CD4-positive, CD25-positive, alpha-beta regulatory T cell (primary cell): ENCODE measurements at regions not wholly inside any gene's neighbourhood (a gene's known extent, or its start where the extent isn't known, plus 50 kb on each side); places are given as distances from the start of the nearest gene placed in this dataset.
A peak's percentile ranks its signal among the peaks of the same experiment; 100 is the strongest.

Experiments used
- ATAC-seq, 2 donors: fragments of 150-1000 bp; cut with Tn5 transposase; one replicate each; pipeline ENCODE4 v1.10.0; 2021; ENCODE audit warnings: low read depth in 2 of 2, moderate number of reproducible peaks in 2 of 2, moderate library complexity in 1 of 2
- DNase-seq, 3 donors: peaks; one replicate each; pipeline versions ENCODE4 v3.0.0 to v3.0.0-alpha.2; 2012 to 2022; ENCODE audit warnings: mixed read lengths in 1 of 3
- H3K27ac ChIP-seq: one replicate; pipeline ENCODE4 v1.7.0; 2013; ENCODE audit warnings: mild to moderate bottlenecking, low read length; ENCODE audit not compliant: insufficient read depth, poor library complexity, severe bottlenecking
- H3K27me3 ChIP-seq: one replicate; pipeline ENCODE4 v1.7.0; 2013; ENCODE audit warnings: low read length; ENCODE audit not compliant: control insufficient read depth, insufficient read depth
- H3K36me3 ChIP-seq: one replicate; pipeline ENCODE4 v1.7.0; 2013; ENCODE audit warnings: mild to moderate bottlenecking, low read length, moderate library complexity; ENCODE audit not compliant: control insufficient read depth, insufficient read depth
- H3K4me1 ChIP-seq: 2 replicates; pipeline ENCODE4 v1.7.0; 2013; ENCODE audit warnings: mild to moderate bottlenecking, low read length; ENCODE audit not compliant: insufficient read depth, control insufficient read depth, poor library complexity, severe bottlenecking
- H3K4me3 ChIP-seq: one replicate; pipeline ENCODE4 v1.7.0; 2013; ENCODE audit warnings: low read depth, mild to moderate bottlenecking, low read length, moderate library complexity
- H3K9me3 ChIP-seq, 2 experiments: 1 replicate in 1 of 2; 2 replicates in 1 of 2; pipeline ENCODE4 v1.7.0; 2013; ENCODE audit warnings: low read length in 2 of 2, mild to moderate bottlenecking in 1 of 2, moderate library complexity in 1 of 2; ENCODE audit not compliant: control insufficient read depth in 2 of 2
- H3K27ac Mint-ChIP-seq, 3 donors: one replicate each; pipeline ENCODE4 v1.8.0; 2020 to 2022; ENCODE audit warnings: mild to moderate bottlenecking in 3 of 3, mixed read lengths in 3 of 3, moderate library complexity in 2 of 3
- H3K27me3 Mint-ChIP-seq: one replicate; pipeline ENCODE4 v1.8.0; 2022; ENCODE audit warnings: mild to moderate bottlenecking, mixed read lengths
- H3K36me3 Mint-ChIP-seq: one replicate; pipeline ENCODE4 v1.8.0; 2020; ENCODE audit warnings: mixed read lengths
- H3K4me1 Mint-ChIP-seq, 4 donors: one replicate each; pipeline ENCODE4 v1.8.0; 2020 to 2022; ENCODE audit warnings: mixed read lengths in 4 of 4, mild to moderate bottlenecking in 1 of 4
- H3K4me3 Mint-ChIP-seq, 4 donors: one replicate each; pipeline ENCODE4 v1.8.0; 2020 to 2022; ENCODE audit warnings: mild to moderate bottlenecking in 4 of 4, mixed read lengths in 4 of 4, moderate library complexity in 3 of 4
- H3K9me3 Mint-ChIP-seq, 7 donors: one replicate each; pipeline ENCODE4 v1.8.0; 2020 to 2022; ENCODE audit warnings: mixed read lengths in 7 of 7, mild to moderate bottlenecking in 3 of 7, moderate library complexity in 2 of 7

- no peaks in the 10 kb centered on the region for H3K27me3 ChIP-seq
- H3K9me3 ChIP-seq = no peaks in the 10 kb centered on the region
- H3K4me1 ChIP-seq = peaks cover 57% of the 10 kb centered on the region
- Mint-ChIP-seq H3K4me3 (peak overlapping the region; percentile 51 to 84 (median 64)), H3K9me3 (peaks cover 0 to 4% (median 0%) of the 10 kb centered on the region in 7 donors), H3K27ac (peak overlapping the region; percentile 93 to 96 (median 94)), H3K27me3 (peaks cover 5% of the 10 kb centered on the region), H3K36me3 (peaks cover 45% of the 10 kb centered on the region), H3K4me1 (peaks cover 20 to 76% (median 66%) of the 10 kb centered on the region in 4 donors)
- peak; percentile 32 to 35 for ATAC-seq
- DNase-seq = peak in 1 of 3 donors; percentile 38
- peak overlapping the region; percentile 83 for H3K27ac ChIP-seq
- peak overlapping the region; percentile 42 for H3K4me3 ChIP-seq
- peaks cover 72% of the 10 kb centered on the region for H3K36me3 ChIP-seq
Observed at GRCh38 chr7:130894146-130894908, 160.3 kb upstream of the KLF14 start.

- peak; percentile 58 to 61 for ATAC-seq
- Histone ChIP-seq H3K4me1 (peaks cover 60% of the 10 kb centered on the region), H3K4me3 (peak overlapping the region; percentile 42), H3K27me3 (no peaks in the 10 kb centered on the region), H3K36me3 (peaks cover 72% of the 10 kb centered on the region), H3K9me3 (no peaks in the 10 kb centered on the region), H3K27ac (peak overlapping the region; percentile 83)
- Mint-ChIP-seq H3K9me3 (peaks cover 0 to 4% (median 0%) of the 10 kb centered on the region in 7 donors), H3K4me3 (peak overlapping the region; percentile 51 to 84 (median 64)), H3K27me3 (peaks cover 5% of the 10 kb centered on the region), H3K4me1 (peaks cover 20 to 85% (median 73%) of the 10 kb centered on the region in 4 donors), H3K27ac (peak overlapping the region; percentile 93 to 96 (median 94)), H3K36me3 (peaks cover 51% of the 10 kb centered on the region)
- DNase-seq = peak in 1 of 3 donors; percentile 81
Observed at GRCh38 chr7:130894909-130895750, 161.1 kb upstream of the KLF14 start.

- no peak for DNase-seq
- no peaks in the 10 kb centered on the region for H3K27me3 ChIP-seq
- Mint-ChIP-seq H3K27me3 (peaks cover 5% of the 10 kb centered on the region), H3K4me1 (peaks cover 20 to 87% (median 76%) of the 10 kb centered on the region in 4 donors), H3K4me3 (peak overlapping the region; percentile 27 to 72 (median 47)), H3K36me3 (peaks cover 48% of the 10 kb centered on the region), H3K9me3 (peaks cover 0 to 4% (median 0%) of the 10 kb centered on the region in 7 donors), H3K27ac (peak overlapping the region; percentile 58 to 94 (median 93))
- peak overlapping the region; percentile 83 for H3K27ac ChIP-seq
- no peak overlapping the region for H3K4me3 ChIP-seq
- peaks cover 71% of the 10 kb centered on the region for H3K36me3 ChIP-seq
- no peak for ATAC-seq
- H3K4me1 ChIP-seq = peaks cover 72% of the 10 kb centered on the region
- H3K9me3 ChIP-seq = no peaks in the 10 kb centered on the region
Observed at GRCh38 chr7:130896051-130896881, 162.3 kb upstream of the KLF14 start.

GRCh38 chr7:130896898-130897514 lies 163.0 kb upstream of the KLF14 start:
- no peaks in the 10 kb centered on the region for H3K27me3 ChIP-seq
- H3K4me3 Mint-ChIP-seq = peak overlapping the region; percentile 39 to 72 (median 54)
- H3K4me1 ChIP-seq = peaks cover 78% of the 10 kb centered on the region
- H3K9me3 ChIP-seq = no peaks in the 10 kb centered on the region
- no peak overlapping the region for H3K4me3 ChIP-seq
- ATAC-seq (peak; percentile 38 to 44), DNase-seq (peak; percentile 66 to 80 (median 77))
- H3K27me3 Mint-ChIP-seq = peaks cover 5% of the 10 kb centered on the region
- H3K36me3 ChIP-seq = peaks cover 74% of the 10 kb centered on the region
- H3K36me3 Mint-ChIP-seq = peaks cover 52% of the 10 kb centered on the region
- peaks cover 20 to 95% (median 82%) of the 10 kb centered on the region in 4 donors for H3K4me1 Mint-ChIP-seq
- peak overlapping the region; percentile 83 for H3K27ac ChIP-seq
- H3K9me3 Mint-ChIP-seq = peaks cover 0 to 4% (median 0%) of the 10 kb centered on the region in 7 donors
- peak overlapping the region; percentile 58 to 94 (median 93) for H3K27ac Mint-ChIP-seq

GRCh38 chr7:130897515-130898419 lies 163.8 kb upstream of the KLF14 start:
- H3K27ac ChIP-seq = peak overlapping the region; percentile 83
- H3K9me3 Mint-ChIP-seq = peaks cover 0 to 2% (median 0%) of the 10 kb centered on the region in 7 donors
- peak overlapping the region; percentile 92 to 94 (median 93) for H3K27ac Mint-ChIP-seq
- H3K4me1 Mint-ChIP-seq = peaks cover 20 to 96% (median 83%) of the 10 kb centered on the region in 4 donors
- peaks cover 51% of the 10 kb centered on the region for H3K36me3 Mint-ChIP-seq
- H3K27me3 Mint-ChIP-seq = peaks cover 5% of the 10 kb centered on the region
- peaks cover 84% of the 10 kb centered on the region for H3K4me1 ChIP-seq
- peaks cover 76% of the 10 kb centered on the region for H3K36me3 ChIP-seq
- H3K27me3 ChIP-seq = no peaks in the 10 kb centered on the region
- H3K4me3 Mint-ChIP-seq = peak overlapping the region in 3 of 4 donors; percentile 22 to 69 (median 55)
- DNase-seq = no peak
- H3K4me3 ChIP-seq = no peak overlapping the region
- ATAC-seq = no peak
- no peaks in the 10 kb centered on the region for H3K9me3 ChIP-seq

- peaks cover 82% of the 10 kb centered on the region for H3K4me1 ChIP-seq
- peaks cover 83% of the 10 kb centered on the region for H3K36me3 ChIP-seq
- no peak overlapping the region for H3K4me3 ChIP-seq
- peak overlapping the region; percentile 63 for H3K27ac ChIP-seq
- Mint-ChIP-seq H3K4me3 (peak overlapping the region in 3 of 4 donors; percentile 16 to 56 (median 47)), H3K4me1 (peaks cover 23 to 97% (median 84%) of the 10 kb centered on the region in 4 donors), H3K36me3 (peaks cover 51% of the 10 kb centered on the region), H3K9me3 (peaks cover 0 to 2% (median 0%) of the 10 kb centered on the region in 7 donors), H3K27ac (peak overlapping the region; percentile 79 to 93 (median 83)), H3K27me3 (peaks cover 6% of the 10 kb centered on the region)
- DNase-seq (no peak), ATAC-seq (no peak)
- no peaks in the 10 kb centered on the region for H3K27me3 ChIP-seq
- no peaks in the 10 kb centered on the region for H3K9me3 ChIP-seq
Observed at GRCh38 chr7:130899071-130899560, 165.1 kb upstream of the KLF14 start.
